NCI-H146 treated with DMSO at 0.1 percent for 48 hours (cell line): ENCODE measurements at regions not wholly inside any gene's neighbourhood (a gene's known extent, or its start where the extent isn't known, plus 50 kb on each side); places are given as distances from the start of the nearest gene placed in this dataset.

Experiments
- DNase-seq: peaks from one replicate; lab custom pipeline; 2025; ENCODE audit not compliant: unreplicated experiment; lab: John Stamatoyannopoulos, UW

DNA sequence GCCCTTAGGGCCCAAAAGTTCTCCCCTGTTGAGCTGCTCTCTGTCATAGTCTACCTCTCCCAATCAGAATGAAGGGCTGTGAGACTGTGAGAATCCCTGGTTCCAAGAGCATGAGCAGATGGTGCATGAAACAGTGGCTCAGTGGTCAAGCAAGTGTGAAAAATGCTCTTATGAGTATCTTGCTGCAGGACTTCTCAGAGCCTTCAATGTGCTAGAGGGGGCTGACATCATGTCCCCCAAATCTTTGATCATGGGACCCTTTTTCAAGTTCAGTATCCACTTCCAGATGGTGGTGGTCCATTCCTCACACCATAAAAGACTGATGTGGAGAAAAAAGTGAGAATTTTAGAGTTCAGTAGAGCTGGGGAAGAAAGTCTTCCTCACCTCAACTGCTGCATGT lies 265.3 kb upstream of the HABP2 start:
- no peak for DNase-seq

DNA sequence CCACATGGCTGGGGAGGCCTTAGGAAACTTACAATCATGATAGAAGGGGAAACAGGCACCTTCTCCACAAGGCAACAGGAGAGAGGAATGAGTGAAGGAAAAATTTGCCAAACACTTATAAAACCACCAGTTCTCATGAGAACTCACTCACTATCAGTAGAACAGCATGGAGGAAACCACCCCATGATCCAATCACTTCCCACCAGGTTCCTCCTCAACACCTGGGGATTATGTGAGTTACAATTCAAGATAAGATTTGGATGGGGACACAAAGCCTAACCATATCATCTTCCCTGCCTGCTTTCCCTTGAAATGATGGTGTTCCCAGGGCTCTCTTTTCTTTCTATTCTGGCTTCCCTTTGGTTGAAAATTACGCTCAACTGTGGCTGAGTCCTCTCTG lies 262.7 kb upstream of the HABP2 start:
- DNase-seq, result no peak

DNA sequence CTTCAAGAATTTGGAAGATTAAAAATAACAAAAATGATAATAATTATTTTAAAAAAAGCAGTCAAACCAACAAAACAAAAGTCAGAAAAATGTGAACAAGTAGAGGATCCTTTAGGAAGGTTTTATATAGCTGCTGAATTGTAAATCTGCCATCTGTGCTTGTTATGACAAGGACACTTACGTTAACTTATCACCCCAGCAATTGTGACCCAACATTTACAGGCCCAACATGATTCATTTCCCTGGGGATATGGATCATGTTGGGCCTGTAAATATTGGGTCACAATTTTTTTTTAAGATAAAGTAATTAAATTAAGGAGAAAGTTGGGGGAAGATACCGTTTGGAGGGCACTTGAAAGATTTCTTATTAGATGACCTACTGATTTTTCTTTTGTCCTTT lies 261.4 kb upstream of the HABP2 start:
- DNase-seq, result no peak

DNA sequence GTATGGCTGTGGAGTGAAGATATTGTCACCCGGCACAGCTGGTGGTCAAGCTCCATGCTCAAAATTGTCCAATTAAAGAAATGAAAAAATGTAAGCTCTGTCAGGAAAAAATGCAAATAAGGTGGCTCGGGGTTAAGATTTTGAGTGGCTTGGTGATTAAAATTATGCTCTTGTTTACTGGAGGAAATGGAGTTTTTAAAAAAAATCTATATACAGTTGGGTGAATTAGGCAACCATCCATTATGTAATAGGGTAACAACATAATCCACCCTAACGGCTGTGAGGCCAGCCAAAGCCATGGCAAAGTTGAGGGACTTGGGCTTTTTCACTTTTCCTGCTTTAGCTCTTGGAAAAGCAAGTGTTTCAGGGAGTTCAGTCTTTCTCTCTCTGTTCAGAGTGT lies 260.8 kb upstream of the HABP2 start:
- DNase-seq, result no peak

DNA sequence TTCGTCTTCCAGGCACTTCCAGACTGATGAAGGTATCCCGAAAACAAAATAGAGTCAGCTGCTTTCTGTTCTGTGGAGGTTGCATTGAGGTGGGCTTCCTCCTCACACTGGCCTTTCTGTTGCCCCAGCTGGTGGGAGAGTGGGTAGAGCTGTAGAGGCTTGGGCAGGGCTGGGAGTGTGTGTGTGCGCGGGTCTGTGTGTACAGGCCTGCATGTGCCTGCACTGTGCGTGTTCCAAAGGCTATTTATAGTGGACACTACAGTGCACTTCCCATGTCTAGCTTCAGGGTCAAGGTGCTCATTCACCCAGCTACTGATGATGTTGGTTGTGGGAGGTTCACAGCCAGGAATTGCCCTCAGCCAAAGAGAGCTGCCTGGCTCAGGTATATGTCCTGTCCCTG lies 260.1 kb upstream of the HABP2 start:
- no peak for DNase-seq

DNA sequence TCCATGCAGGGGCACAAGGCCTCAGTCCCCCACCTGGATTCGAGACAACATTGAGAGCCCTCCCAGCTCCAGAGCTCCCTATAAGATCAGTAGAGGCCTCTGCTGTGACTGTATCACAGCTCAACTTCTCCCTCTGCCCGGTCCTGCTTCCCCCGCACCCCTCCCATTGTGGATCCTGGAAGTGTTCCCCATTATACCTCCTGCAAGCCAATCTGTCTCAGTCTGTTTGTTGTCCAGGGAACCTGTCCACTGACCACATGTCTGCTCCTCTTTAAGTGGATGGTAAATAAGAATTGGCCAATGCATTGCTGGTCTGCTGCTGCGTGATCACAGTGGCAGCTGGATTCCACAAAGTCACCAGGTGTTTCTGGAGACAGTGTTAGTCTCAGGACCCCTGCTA lies 259.7 kb upstream of the HABP2 start:
- DNase-seq, result no peak

DNA sequence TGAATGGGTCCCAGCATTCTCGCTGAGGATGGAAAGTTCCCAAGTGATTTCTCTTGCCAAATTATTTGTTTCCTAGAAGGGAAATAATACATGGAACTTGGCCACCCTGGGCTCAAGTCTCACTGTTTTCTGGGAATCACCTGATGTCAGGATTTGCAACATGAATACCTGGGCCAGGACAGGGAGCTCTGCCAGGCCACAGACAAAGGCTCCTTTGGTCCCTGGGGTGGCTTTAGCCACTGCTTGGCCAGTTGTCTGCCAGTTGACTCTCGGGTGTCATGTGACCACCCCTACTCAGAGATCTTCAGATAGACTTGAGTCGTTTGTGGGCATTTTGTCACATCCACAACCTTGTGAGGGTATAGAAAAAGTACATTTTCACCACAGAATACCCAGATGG lies 258.0 kb upstream of the HABP2 start:
- no peak for DNase-seq

DNA sequence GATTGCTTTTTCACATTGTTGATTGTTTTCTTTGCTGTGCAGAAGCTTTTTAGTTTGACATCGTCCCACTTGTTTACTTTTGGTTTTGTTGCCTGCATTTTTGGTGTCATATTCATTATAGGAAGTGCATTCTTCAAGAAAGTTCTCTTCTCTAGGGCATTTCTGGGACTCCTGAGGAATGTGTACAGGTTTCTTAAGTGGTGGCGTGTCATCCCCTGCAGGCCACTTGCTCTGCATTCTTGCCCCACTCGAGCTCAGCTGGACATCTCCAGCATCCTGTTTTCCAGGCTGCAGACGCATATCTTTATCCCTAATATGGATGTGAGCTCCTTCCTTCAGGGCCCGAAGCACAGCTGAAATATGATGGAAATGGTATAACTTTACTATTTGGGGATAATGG lies 255.6 kb upstream of the HABP2 start:
- DNase-seq, result no peak

DNA sequence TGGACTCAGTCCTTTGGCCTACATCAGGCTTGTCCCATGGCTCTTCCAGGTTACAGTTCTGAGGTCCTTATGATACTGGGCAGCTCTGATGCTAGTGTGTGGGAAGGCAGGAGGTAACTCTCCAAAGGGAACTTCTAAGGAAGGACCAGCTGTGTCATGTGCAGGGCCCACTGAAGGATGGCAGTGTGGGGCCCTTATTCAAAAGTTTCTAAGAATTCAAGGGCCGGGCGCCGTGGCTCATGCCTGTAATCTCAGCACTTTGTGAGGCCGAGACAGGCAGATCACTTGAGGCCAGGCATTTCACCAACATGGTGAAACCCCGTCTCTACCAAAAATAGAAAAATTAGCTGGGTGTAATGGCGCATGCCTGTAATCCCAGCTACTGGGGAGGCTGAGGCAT lies 254.2 kb upstream of the HABP2 start:
- no peak for DNase-seq

DNA sequence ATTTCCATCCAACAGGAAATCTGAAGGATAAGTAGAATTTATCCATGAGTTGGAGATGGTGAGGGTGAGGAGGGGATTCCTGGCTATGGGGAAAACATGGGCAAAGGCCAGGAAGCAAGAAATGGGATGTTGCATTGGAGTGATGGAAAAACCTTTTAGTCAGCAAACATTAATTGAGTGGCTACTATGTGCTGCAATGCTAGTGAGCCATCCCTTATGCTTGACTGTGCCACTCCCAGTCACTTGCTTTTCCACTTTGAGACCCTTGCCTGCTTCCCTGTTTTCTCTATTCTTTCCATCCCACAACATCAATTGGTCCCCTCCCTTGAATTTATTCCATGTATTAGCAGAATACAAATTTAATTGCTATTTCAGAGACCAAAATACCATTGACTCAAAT lies 252.7 kb upstream of the HABP2 start:
- no peak for DNase-seq

DNA sequence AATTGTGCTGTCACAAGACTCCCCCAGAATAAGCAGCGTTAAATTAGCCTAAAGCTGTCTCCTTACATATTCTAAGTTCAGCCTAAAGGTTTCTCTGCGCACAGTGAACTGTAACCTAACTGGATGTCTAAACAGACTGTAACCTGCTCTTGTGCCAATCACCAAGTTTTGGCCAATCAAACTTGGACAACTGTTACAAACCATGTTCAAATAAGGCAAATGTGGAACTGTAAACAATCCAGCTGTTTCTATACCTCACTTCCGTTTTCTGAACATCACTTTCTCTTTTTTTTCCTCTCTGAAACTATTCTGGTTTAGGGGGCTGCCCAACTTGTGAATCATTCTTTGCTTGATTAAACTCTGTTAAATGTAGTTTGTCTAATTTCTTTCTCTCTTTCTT lies 252.2 kb upstream of the HABP2 start:
- DNase-seq, result no peak

DNA sequence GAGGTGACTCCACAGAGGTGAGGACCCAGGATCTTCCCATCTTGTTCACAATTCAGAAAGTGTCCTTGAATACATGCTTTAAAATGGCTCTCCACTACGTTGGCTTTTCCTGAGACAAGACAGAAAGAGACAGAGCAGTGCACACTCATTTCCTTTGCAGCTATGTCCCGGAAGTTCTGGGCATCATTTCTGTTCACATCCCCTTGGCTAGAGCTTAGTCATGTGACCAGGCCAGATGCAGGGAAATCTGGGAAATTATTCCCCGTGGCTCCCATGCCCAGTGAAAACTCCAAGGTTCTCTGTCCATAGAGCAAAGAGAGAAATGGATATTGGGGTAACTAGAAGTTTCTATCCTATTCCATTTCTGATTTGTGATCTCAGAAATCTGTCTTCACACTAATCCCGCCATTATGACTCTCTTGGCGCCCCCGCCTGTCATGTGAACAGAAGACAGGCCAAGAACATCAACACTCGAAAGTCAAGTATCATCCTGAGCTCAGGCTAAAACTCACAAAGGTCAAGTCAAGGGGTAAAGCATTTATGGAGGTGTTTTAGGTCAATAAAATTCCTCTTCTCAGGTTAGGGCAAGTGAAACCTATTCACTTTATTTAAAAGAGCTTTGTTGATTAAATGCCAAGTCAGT lies 251.4 kb upstream of the HABP2 start:
- DNase-seq, result no peak

DNA sequence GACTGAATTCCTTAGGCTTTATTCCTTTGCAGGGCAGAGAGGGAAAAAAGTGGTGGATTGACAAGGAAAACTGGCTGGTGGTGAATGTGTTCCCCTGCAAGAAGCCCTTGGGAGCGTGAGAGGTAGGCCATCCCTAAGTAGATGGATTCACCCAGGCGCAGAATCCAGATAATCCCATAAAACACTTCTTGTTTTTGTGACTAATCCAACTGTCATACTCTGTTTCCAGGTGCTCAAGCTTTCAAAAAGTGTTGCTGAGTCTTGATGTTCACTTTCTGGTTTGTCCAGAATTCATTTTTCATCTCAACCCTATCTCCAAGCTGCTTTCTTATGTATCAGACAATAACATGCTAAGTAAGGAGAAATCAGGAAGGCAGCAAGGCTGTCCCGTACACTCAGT lies 250.8 kb upstream of the HABP2 start:
- no peak for DNase-seq

DNA sequence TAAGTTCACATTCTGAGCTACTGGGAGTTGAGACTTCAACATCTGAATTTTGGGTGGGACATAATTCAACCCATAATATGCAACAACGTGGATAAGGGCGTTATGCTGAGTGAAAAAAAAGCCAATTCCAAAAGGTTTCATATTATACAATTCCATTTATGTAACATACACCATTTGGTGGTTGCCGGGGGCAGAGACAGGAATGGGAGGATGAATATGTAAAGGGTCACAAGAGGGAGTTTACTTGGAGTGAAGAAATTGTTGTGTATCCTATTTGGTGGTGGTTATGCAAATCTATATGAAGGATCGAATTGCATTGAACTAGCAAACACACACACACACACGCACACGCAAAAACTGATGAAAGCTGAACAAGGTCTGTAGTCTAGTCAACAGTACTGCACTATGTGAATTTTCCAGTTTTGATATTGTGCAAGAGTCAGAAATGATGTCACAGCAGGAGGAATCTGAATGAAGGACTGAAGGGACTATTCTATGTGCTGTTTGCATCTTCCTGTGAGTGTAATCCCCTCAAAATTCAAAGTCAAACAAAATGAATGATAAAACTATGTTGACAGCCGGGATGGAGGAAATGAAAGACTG lies 249.2 kb upstream of the HABP2 start:
- DNase-seq, result no peak

DNA sequence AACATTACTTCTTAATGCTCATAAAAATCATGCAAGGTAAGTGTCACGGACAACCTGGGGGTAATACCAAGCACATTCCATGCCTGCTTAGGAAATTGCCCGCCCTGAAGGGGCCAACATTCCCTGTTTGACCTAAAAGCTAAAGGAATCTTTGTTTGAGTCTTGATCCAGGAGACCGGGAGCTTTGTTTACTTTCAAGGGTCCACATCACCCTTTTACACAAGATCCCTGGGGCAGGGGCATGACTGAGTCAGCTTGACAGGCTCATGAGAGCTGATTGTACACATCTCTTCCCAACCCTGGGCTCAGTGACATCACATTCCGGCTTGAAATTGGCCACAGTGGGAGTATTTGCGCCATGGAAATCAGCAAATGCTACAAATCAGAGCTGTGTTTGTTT lies 248.1 kb upstream of the HABP2 start:
- DNase-seq, result no peak

DNA sequence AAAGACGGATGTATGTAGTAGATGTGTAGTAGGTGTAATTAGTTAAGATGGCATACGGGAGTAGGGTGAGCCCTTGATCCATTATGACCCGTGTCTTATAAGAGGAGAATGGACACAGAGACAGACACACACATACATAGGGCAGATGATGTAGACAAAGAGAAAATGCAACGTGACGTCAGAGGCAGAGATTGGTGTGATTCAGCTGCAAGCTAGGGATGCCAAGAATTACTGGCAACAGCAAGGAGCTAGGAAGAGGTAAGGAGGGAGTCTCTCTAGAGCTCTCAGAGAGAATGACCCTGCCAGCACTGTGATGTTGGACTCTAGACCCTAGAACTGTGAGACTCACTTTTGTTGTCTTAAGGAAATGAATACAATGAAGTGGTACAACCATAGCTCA lies 247.0 kb upstream of the HABP2 start:
- DNase-seq, result no peak

DNA sequence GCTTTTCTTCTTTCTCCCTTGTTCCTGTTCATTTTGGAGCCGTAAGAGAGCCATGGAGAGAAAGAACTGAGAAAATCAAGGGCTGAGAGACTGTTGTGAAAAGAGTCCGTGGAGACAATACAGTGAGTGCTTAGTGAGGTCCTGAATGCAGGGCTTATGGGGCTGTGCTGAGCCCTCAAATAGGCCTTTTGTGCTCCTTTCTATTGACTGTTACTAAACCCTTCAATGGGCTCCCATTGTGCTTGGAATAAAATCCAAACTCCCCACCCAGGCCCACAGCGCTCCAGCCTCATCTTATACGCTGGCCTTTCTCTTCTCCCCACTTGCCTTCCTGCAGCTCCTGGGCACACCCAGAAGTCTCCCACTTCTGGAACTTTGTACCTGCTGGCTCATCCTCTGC lies 243.1 kb upstream of the HABP2 start:
- no peak for DNase-seq

DNA sequence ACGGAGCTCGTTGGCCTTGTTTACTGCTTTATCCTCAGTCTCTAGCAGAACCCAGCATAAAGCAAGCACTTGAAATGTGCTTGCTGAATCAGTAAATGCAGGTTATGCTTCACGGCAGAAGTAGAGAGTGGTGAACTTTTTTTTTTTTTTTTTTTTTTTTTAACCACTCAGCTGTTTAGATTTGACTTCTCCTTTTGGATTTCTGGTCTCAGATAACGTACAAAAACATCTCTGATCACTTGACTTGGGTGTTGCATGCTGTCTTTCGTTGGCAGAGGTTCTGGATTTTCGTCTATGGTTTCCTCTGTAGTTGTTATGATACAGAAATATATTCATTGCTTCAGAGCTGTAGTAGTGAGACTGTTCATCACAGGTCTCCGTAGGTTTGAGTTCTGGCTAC lies 242.5 kb upstream of the HABP2 start:
- no peak for DNase-seq

DNA sequence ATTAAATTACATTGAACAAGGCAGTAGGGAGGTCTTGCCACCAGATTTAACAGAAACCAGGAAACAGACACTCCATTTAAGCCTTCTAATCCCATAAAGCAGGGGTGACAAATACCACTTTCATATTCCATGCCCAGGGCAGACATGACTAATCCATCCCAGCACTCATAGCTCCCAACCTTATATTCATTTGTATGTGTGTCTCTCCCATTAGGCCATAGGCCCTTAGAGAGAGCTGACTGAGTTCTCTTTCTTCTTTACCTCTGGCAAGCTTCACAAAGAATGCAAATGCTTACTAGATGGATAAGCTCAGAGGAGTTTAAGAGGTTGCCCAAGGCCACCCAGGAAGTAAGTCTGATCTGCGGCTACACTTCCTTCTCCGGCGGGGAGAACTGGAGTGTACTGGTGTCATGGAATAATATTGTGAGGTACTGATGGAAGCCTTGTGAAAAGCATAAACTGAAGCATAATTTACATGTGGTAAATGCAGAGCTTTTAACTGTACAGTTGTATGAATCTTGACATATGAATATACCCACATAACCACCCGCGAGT lies 239.7 kb upstream of the HABP2 start:
- no peak for DNase-seq

DNA sequence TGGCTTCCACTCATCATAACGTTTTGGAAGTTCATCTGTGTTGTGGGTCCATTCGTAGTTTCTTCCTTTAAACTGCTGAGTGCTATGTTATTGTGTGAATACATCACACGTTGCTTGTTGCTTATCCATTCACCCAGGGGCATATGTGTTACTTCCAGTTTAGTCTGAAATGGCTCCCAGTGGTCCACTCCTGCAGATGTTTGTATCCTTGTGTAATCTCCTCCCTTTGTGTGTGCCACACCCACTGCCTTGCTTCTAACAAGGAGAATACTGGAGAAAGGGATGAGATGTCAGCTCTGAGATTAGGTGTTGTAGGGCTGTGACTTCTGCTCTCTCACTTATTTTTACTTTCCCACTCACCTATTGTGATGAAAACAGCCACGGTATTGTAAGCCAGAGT lies 239.1 kb upstream of the HABP2 start:
- no peak for DNase-seq

DNA sequence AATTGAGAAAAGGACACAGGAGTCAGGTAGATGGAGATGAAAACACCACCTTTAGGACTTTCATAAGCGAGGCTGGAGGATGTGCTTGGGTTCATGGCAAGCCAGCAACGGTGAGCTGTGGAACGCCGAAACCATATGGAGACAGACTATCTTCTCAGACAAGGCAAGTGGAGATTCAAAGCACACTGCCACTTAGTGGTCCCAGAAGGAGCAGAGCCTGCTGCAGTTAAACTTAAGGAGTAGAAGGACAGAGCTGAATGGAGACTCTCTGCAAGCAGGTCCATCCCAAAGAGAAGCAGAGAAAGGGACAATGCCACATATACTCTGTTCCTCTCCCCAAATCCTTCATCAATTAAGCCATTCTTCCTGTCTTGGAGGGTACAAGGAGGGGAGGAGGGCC lies 236.3 kb upstream of the HABP2 start:
- no peak for DNase-seq

DNA sequence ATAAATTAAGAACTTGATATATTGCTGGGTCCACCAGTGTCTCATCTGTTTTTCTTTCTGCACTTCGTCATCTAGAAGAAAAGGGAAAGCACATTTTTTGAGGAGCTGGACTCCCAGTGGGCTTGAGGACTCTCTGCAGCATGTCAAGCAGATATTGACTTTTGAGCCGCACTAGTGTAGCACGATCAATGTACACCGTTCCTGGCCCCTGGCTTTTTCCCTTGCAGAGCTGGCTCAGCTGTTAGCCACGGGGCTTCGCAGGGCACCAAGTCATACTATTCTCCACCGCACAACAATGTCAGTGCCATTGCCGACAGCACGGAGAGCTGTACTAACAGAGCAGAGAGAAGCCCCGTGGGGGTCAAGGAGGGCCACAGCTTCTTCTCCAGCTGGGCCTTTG lies 235.4 kb upstream of the HABP2 start:
- no peak for DNase-seq

DNA sequence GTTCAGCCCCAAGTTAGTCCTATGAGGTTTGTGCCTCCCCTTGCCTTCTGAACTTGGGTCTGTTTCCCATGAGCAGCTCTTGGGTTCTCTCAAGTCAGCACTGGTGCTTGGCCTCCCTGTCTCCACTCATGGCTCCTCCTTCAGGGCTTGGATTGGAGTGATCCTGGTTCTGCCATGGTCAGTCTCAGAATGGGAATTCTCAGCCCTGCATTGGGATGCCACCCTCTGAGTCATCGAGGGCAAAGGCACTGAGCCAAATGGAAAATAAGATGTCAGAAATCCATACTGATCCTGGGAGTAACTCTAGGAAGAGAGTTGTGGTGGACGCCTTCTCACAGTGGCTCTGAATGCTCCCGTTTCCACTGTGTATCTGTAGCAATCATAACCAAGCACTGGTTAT lies 233.4 kb upstream of the HABP2 start:
- no peak for DNase-seq
